ENCODE measurements at regions not wholly inside any gene's neighbourhood (a gene's known extent, or its start where the extent isn't known, plus 50 kb on each side); places are given as distances from the start of the nearest gene placed in this dataset.
"Not testable (repeated sequence)": the region's sequence is repeated elsewhere in the genome, so short reads cannot be mapped to it uniquely, and the experiment has no call there.

DNA sequence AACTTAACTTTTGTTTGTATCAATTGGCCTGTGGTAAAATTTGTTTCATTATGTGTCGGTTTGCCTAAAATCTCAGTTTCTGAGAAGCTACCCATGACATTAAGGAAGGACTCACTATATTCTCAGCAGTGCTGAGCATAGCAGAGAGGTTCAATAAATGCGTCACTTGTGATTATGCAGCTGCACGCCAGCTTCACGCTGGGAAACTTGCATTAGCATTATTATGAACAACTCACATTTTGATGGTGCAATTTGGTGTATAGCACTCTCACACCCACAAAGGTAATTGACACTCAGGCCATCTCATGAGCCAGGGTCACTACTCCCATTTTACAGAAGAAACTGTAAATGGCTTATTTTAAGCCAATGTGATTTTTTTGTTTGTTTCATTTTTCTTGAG, 80.6 kb upstream of the SALL1 start:
- Histone ChIP-seq H3K4me3 (ENCODE audit: insufficient read depth, low read depth, low read length) (no peak overlapping the region), H3K9me3 (ENCODE audit: control insufficient read depth, low read length) (no peaks in the 10 kb centered on the region), H3K36me3 (ENCODE audit: control insufficient read depth, insufficient read depth, low read length) (no peaks in the 10 kb centered on the region), H3K4me1 (ENCODE audit: control insufficient read depth, insufficient read depth, low read length) (no peaks in the 10 kb centered on the region), H3K27ac (ENCODE audit: insufficient read depth, low read depth, low read length, poor library complexity, severe bottlenecking) (no peak overlapping the region), H3K27me3 (ENCODE audit: control insufficient read depth, insufficient read depth, low read length, poor library complexity, severe bottlenecking) (no peaks in the 10 kb centered on the region)
- 88 to 95% methylated on average over 4 of the region's 4 CpGs for WGBS, 2 experiments

DNA sequence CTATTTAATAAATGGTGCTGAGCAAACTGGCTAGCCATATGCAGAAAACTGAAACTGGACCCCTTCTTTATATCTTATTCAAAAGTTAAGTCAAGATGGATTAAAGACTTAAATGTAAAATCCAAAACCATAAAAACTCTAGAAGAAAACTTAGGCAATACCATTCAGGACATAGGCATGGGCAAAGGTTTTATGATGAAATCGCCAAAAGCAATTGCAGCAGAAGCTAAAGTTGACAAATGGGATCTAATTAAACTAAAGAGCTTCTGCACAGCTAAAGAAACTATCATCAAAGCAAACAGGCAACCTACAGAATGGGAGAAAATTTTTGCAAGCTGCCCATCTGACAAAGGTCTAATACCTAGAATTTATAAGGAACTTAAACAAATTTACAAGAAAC, 79.0 kb upstream of the SALL1 start:
- H3K27ac ChIP-seq (ENCODE audit: insufficient read depth, low read depth, low read length, poor library complexity, severe bottlenecking); H3K4me3 ChIP-seq (ENCODE audit: insufficient read depth, low read depth, low read length); H3K36me3 ChIP-seq (ENCODE audit: control insufficient read depth, insufficient read depth, low read length); H3K9me3 ChIP-seq (ENCODE audit: control insufficient read depth, low read length); H3K4me1 ChIP-seq (ENCODE audit: control insufficient read depth, insufficient read depth, low read length); H3K27me3 ChIP-seq (ENCODE audit: control insufficient read depth, insufficient read depth, low read length, poor library complexity, severe bottlenecking): not testable (repeated sequence)
- 91 to 100% methylated on average over 1 of the region's 1 CpG for WGBS, 2 experiments

DNA sequence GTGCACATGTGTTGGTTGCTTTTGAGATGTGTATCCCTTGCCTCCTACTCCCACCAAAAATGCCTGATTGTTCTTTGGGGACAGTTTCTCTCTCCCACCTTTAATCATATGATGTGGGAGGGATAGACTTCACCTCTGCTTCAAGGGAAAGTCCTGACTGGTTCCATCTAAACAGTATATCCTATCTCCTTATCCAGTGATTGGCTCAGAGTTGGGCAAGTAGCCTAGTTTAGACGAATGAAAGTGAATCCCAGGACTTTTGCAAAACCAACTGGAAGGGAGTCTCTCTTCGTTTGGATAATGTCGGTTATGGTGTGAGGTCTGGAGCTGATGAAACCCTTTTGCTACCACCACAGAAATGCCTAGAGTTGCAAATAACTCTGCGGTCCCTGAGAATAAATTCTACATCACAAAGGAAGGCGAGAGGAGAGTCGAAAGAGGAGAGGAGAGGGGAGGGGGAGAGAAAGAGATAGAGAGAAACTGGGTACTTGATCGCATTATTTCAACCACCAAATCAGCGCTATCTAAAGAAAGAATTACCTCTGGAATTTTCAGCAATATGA, 77.1 kb upstream of the SALL1 start:
- Histone ChIP-seq H3K27ac (ENCODE audit: insufficient read depth, low read depth, low read length, poor library complexity, severe bottlenecking) (no peak overlapping the region), H3K27me3 (ENCODE audit: control insufficient read depth, insufficient read depth, low read length, poor library complexity, severe bottlenecking) (no peaks in the 10 kb centered on the region), H3K4me1 (ENCODE audit: control insufficient read depth, insufficient read depth, low read length) (no peaks in the 10 kb centered on the region), H3K9me3 (ENCODE audit: control insufficient read depth, low read length) (no peaks in the 10 kb centered on the region), H3K36me3 (ENCODE audit: control insufficient read depth, insufficient read depth, low read length) (no peaks in the 10 kb centered on the region), H3K4me3 (ENCODE audit: insufficient read depth, low read depth, low read length) (no peak overlapping the region)
- 33 to 35% methylated on average over 5 to 7 of the region's 8 CpGs for WGBS, 2 experiments

- Histone ChIP-seq H3K27ac (ENCODE audit: insufficient read depth, low read depth, low read length, poor library complexity, severe bottlenecking) (no peak overlapping the region), H3K36me3 (ENCODE audit: control insufficient read depth, insufficient read depth, low read length) (no peaks in the 10 kb centered on the region), H3K27me3 (ENCODE audit: control insufficient read depth, insufficient read depth, low read length, poor library complexity, severe bottlenecking) (no peaks in the 10 kb centered on the region), H3K4me1 (ENCODE audit: control insufficient read depth, insufficient read depth, low read length) (no peaks in the 10 kb centered on the region), H3K4me3 (ENCODE audit: insufficient read depth, low read depth, low read length) (no peak overlapping the region), H3K9me3 (ENCODE audit: control insufficient read depth, low read length) (no peaks in the 10 kb centered on the region)
- WGBS, 2 experiments: 96 to 97% methylated on average over 6 of the region's 6 CpGs
Measured at GRCh38 chr16:51225878-51226277, 74.8 kb upstream of the SALL1 start.

- no peak overlapping the region for H3K27ac ChIP-seq (ENCODE audit: insufficient read depth, low read depth, low read length, poor library complexity, severe bottlenecking)
- no peaks in the 10 kb centered on the region for H3K27me3 ChIP-seq (ENCODE audit: control insufficient read depth, insufficient read depth, low read length, poor library complexity, severe bottlenecking)
- no peaks in the 10 kb centered on the region for H3K4me1 ChIP-seq (ENCODE audit: control insufficient read depth, insufficient read depth, low read length)
- H3K36me3 ChIP-seq (ENCODE audit: control insufficient read depth, insufficient read depth, low read length): no peaks in the 10 kb centered on the region
- no peak overlapping the region for H3K4me3 ChIP-seq (ENCODE audit: insufficient read depth, low read depth, low read length)
- no peaks in the 10 kb centered on the region for H3K9me3 ChIP-seq (ENCODE audit: control insufficient read depth, low read length)
- 92 to 97% methylated on average over 2 of the region's 2 CpGs for WGBS, 2 experiments
Measured at GRCh38 chr16:51224317-51224716, 73.2 kb upstream of the SALL1 start.

DNA sequence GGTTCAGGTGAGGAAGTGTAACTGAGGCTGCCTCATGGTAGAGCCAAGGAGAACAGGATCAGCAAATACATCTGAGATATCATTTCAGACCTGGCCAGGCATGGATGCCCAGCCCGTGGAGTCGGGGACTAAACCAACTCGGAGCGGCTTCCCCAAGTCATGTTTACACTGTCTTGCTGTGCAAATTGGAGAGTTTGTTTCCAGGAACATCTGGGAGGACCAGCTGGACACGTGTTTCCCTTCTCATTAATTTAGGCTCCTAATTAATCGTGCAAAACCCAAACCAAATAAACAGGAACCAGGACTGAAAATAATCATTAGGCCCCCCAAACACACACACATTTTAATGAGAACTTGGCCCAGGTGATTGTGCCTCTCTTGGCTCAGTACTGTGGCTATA, 70.9 kb upstream of the SALL1 start:
- 93 to 94% methylated on average over 6 of the region's 6 CpGs for WGBS, 2 experiments
- Histone ChIP-seq H3K36me3 (ENCODE audit: control insufficient read depth, insufficient read depth, low read length) (no peaks in the 10 kb centered on the region), H3K27me3 (ENCODE audit: control insufficient read depth, insufficient read depth, low read length, poor library complexity, severe bottlenecking) (no peaks in the 10 kb centered on the region), H3K9me3 (ENCODE audit: control insufficient read depth, low read length) (peaks cover 3% of the 10 kb centered on the region), H3K4me1 (ENCODE audit: control insufficient read depth, insufficient read depth, low read length) (no peaks in the 10 kb centered on the region), H3K4me3 (ENCODE audit: insufficient read depth, low read depth, low read length) (no peak overlapping the region), H3K27ac (ENCODE audit: insufficient read depth, low read depth, low read length, poor library complexity, severe bottlenecking) (no peak overlapping the region)

DNA sequence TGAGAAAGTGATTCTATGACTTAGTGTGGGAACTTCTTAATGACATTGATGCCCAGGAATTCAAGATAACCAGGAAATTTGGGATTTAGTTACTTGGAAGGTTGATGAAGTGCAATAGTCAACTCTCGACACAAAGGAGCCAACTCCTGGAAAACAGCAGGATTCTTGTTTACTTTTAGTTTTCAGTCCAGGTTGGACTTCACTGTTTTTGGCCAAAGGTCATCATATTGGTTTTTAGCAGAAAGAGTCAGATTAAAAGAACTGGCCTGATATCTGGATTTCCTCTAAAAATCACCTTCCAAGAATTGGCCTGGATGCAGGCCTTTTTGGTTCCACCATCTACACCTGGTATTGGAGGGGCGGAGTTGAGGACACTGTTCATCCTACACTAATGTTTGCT, 60.1 kb upstream of the SALL1 start:
- H3K4me1 ChIP-seq (ENCODE audit: control insufficient read depth, insufficient read depth, low read length): no peaks in the 10 kb centered on the region
- no peaks in the 10 kb centered on the region for H3K36me3 ChIP-seq (ENCODE audit: control insufficient read depth, insufficient read depth, low read length)
- H3K27ac ChIP-seq (ENCODE audit: insufficient read depth, low read depth, low read length, poor library complexity, severe bottlenecking): no peak overlapping the region
- no peak overlapping the region for H3K4me3 ChIP-seq (ENCODE audit: insufficient read depth, low read depth, low read length)
- 97 to 100% methylated on average over 2 of the region's 2 CpGs for WGBS, 2 experiments
- no peaks in the 10 kb centered on the region for H3K9me3 ChIP-seq (ENCODE audit: control insufficient read depth, low read length)
- H3K27me3 ChIP-seq (ENCODE audit: control insufficient read depth, insufficient read depth, low read length, poor library complexity, severe bottlenecking): no peaks in the 10 kb centered on the region

- Histone ChIP-seq H3K27ac (ENCODE audit: insufficient read depth, low read depth, low read length, poor library complexity, severe bottlenecking) (no peak overlapping the region), H3K9me3 (ENCODE audit: control insufficient read depth, low read length) (no peaks in the 10 kb centered on the region), H3K27me3 (ENCODE audit: control insufficient read depth, insufficient read depth, low read length, poor library complexity, severe bottlenecking) (no peaks in the 10 kb centered on the region), H3K4me1 (ENCODE audit: control insufficient read depth, insufficient read depth, low read length) (no peaks in the 10 kb centered on the region), H3K36me3 (ENCODE audit: control insufficient read depth, insufficient read depth, low read length) (no peaks in the 10 kb centered on the region), H3K4me3 (ENCODE audit: insufficient read depth, low read depth, low read length) (no peak overlapping the region)
- WGBS, 2 experiments: 90 to 92% methylated on average over 2 of the region's 2 CpGs
Measured at GRCh38 chr16:51210087-51210486, 59.0 kb upstream of the SALL1 start.

DNA sequence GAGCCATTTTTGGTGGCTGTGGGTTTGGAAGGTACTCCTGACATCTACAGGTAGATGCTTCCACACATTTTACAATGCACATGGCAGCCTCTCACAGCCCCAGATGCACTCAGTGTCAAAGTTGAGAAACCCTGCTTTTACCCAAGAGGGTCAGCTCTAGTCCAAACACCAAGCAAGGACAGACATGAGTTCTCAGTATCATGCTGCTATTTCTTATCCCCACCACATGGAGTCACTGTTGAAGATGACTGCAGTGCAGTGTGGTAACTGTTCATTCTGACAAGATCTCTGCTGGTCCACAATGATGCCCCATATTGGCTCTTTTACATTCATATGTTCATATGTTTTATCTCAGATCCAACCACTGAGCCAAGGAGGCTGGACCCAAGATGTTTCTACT, 50.5 kb upstream of the SALL1 start:
- Histone ChIP-seq H3K36me3 (ENCODE audit: control insufficient read depth, insufficient read depth, low read length) (no peaks in the 10 kb centered on the region), H3K9me3 (ENCODE audit: control insufficient read depth, low read length) (no peaks in the 10 kb centered on the region), H3K27ac (ENCODE audit: insufficient read depth, low read depth, low read length, poor library complexity, severe bottlenecking) (no peak overlapping the region), H3K4me3 (ENCODE audit: insufficient read depth, low read depth, low read length) (no peak overlapping the region), H3K27me3 (ENCODE audit: control insufficient read depth, insufficient read depth, low read length, poor library complexity, severe bottlenecking) (no peaks in the 10 kb centered on the region), H3K4me1 (ENCODE audit: control insufficient read depth, insufficient read depth, low read length) (peaks cover 3% of the 10 kb centered on the region)
